ENCODE measurements at regions not wholly inside any gene's neighbourhood (a gene's known extent, or its start where the extent isn't known, plus 50 kb on each side); places are given as distances from the start of the nearest gene placed in this dataset.

DNA sequence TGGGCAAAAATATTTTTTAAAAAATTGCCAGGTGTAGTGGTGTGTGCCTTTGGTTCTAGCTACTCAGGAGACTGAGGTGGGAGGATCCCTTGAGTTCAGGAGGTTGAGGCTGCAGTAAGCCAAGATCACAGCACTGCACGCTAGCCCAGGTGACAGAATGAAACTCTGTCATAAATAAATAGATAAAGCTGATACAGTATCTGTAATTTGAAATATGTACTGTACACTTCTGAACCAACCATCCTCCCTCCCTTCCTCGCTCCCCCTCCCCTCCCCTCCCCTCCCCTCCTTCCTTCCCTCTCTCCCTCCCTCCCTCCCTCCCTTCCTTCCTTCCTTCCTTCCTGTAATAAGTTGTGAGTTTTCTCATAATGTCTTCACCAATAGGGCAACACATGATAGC is 208.4 kb upstream of the RBFOX1 start:
- H3K4me3 ChIP-seq: no peak overlapping the region
- H3K36me3 ChIP-seq: no peaks in the 10 kb centered on the region
- intact Hi-C loops (cut with DNase I; ENCODE audit: low total_unique reads) (no loop called here), in situ Hi-C loops (cut with MboI; ENCODE audit: low pct_ligation_motif_present in 1 of 4, low pct_unique_long_range_greater_than_20kb in 1 of 4, low sequenced_read_pairs in 3 of 4) (no loop called here)
- no peak overlapping the region for H3K27ac ChIP-seq
- H3K9me3 ChIP-seq: no peaks in the 10 kb centered on the region
- WGBS, 2 donors (ENCODE audit: low coverage in 1 of 2): 37 to 71% methylated on average over 2 of the region's 2 CpGs
- no peaks in the 10 kb centered on the region for H3K4me1 ChIP-seq
- H3K27me3 ChIP-seq: no peaks in the 10 kb centered on the region
- TF ChIP-seq POLR2AphosphoS5 (IDR thresholded peaks at IDR 0.05) (no peak), EP300 (IDR thresholded peaks at IDR 0.05; ENCODE audit: low read depth) (no peak), POLR2A (IDR thresholded peaks at IDR 0.05) (no peak)
- TF ChIP-seq, protein P1, sequence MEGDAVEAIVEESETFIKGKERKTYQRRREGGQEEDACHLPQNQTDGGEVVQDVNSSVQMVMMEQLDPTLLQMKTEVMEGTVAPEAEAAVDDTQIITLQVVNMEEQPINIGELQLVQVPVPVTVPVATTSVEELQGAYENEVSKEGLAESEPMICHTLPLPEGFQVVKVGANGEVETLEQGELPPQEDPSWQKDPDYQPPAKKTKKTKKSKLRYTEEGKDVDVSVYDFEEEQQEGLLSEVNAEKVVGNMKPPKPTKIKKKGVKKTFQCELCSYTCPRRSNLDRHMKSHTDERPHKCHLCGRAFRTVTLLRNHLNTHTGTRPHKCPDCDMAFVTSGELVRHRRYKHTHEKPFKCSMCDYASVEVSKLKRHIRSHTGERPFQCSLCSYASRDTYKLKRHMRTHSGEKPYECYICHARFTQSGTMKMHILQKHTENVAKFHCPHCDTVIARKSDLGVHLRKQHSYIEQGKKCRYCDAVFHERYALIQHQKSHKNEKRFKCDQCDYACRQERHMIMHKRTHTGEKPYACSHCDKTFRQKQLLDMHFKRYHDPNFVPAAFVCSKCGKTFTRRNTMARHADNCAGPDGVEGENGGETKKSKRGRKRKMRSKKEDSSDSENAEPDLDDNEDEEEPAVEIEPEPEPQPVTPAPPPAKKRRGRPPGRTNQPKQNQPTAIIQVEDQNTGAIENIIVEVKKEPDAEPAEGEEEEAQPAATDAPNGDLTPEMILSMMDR (IDR thresholded peaks at IDR 0.05): no peak
- DNase-seq: no peak

DNA sequence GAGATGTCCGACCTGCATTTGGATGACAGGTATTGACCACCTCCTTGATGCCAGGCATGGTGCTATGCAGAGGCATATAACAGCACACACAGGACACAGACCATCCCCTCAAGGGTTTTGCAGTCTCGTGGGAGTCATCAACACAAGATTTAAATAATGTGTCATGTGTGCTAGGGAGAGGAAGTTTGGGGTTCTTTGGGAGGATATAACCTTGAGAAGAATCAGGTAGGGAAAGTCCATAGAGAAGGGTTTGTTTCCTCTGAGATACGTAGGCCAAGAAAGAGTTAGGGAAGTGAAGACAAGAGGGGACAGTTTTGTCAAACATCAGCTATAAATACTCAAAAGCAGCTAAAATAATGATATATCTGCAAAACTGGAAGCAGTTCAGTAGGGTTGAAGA is 215.9 kb upstream of the RBFOX1 start:
- intact Hi-C loops (cut with DNase I; ENCODE audit: low total_unique reads): no loop called here
- 39 to 57% methylated on average over 2 to 3 of the region's 3 CpGs for WGBS, 2 donors (ENCODE audit: low coverage in 1 of 2)

DNA sequence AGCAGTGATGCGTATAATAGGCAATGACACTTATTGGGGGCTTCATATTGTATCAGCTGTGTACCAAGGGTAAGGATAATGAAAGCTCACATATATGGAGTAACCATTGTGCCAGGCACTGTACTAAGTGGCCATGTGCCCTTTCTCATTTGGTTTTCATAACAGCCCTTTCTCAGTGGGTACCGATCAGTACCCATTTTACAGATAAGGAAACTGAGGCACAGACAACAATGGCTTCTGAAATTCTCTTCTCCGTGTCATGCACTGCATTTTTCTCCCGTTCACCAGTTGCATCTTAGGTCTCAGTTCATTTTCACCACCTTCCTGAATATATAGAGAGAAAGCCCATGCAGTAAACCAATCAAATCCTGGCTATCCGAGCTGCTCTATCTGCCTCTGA is 216.7 kb upstream of the RBFOX1 start:
- WGBS, 2 donors (ENCODE audit: low coverage in 1 of 2): 80 to 89% methylated on average over 5 of the region's 5 CpGs
- no peak overlapping the region for H3K4me3 ChIP-seq
- intact Hi-C loops (cut with DNase I; ENCODE audit: low total_unique reads) (no loop called here), in situ Hi-C loops (cut with MboI; ENCODE audit: low pct_ligation_motif_present in 1 of 4, low pct_unique_long_range_greater_than_20kb in 1 of 4, low sequenced_read_pairs in 3 of 4) (no loop called here)
- H3K27me3 ChIP-seq: no peaks in the 10 kb centered on the region
- no peaks in the 10 kb centered on the region for H3K9me3 ChIP-seq
- TF ChIP-seq POLR2AphosphoS5 (IDR thresholded peaks at IDR 0.05) (no peak), POLR2A (IDR thresholded peaks at IDR 0.05) (no peak), EP300 (IDR thresholded peaks at IDR 0.05; ENCODE audit: low read depth) (no peak)
- TF ChIP-seq, protein P1 (IDR thresholded peaks at IDR 0.05): no peak
- DNase-seq: no peak
- H3K4me1 ChIP-seq: no peaks in the 10 kb centered on the region
- no peaks in the 10 kb centered on the region for H3K36me3 ChIP-seq
- no peak overlapping the region for H3K27ac ChIP-seq

More for the DNA sequence above, 215.9 kb upstream of the RBFOX1 start:
- Histone ChIP-seq H3K4me1 (no peaks in the 10 kb centered on the region), H3K27ac (no peak overlapping the region), H3K9me3 (no peaks in the 10 kb centered on the region), H3K27me3 (no peaks in the 10 kb centered on the region), H3K4me3 (no peak overlapping the region), H3K36me3 (no peaks in the 10 kb centered on the region)
- DNase-seq: no peak
- TF ChIP-seq POLR2AphosphoS5 (IDR thresholded peaks at IDR 0.05) (no peak), POLR2A (IDR thresholded peaks at IDR 0.05) (no peak), EP300 (IDR thresholded peaks at IDR 0.05; ENCODE audit: low read depth) (no peak)
- TF ChIP-seq, protein P1 (IDR thresholded peaks at IDR 0.05): no peak
- in situ Hi-C loops (cut with MboI; ENCODE audit: low pct_ligation_motif_present in 1 of 4, low pct_unique_long_range_greater_than_20kb in 1 of 4, low sequenced_read_pairs in 3 of 4): no loop called here

DNA sequence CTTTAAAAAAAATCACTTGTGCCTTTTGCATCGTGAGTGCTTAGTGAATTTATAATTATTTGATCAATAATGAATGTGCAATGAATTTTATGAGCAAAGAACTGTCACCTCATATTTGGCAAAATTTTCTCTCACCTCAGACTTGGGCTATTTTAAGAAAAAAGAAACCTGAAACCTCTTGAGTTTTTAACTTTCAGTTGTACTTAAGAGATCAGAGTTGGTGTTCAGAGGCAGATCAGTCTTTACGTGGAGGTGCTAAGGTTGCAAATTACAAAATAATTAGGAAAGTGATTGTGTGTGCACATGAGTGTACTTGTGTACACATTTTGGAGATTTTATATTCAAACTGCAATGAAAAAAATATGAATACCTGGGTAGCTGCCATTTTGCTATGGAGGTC is 218.7 kb upstream of the RBFOX1 start:
- H3K4me1 ChIP-seq: no peaks in the 10 kb centered on the region
- no peaks in the 10 kb centered on the region for H3K36me3 ChIP-seq
- H3K27ac ChIP-seq: no peak overlapping the region
- TF ChIP-seq, protein P1 (IDR thresholded peaks at IDR 0.05): no peak
- TF ChIP-seq EP300 (IDR thresholded peaks at IDR 0.05; ENCODE audit: low read depth) (no peak), POLR2AphosphoS5 (IDR thresholded peaks at IDR 0.05) (no peak), POLR2A (IDR thresholded peaks at IDR 0.05) (no peak)
- H3K9me3 ChIP-seq: no peaks in the 10 kb centered on the region
- H3K27me3 ChIP-seq: no peaks in the 10 kb centered on the region
- no peak overlapping the region for H3K4me3 ChIP-seq
- in situ Hi-C loops (cut with MboI; ENCODE audit: low pct_ligation_motif_present in 1 of 4, low pct_unique_long_range_greater_than_20kb in 1 of 4, low sequenced_read_pairs in 3 of 4) (no loop called here), intact Hi-C loops (cut with DNase I; ENCODE audit: low total_unique reads) (no loop called here)
- WGBS, 2 donors (ENCODE audit: low coverage in 1 of 2): 88 to 94% methylated on average over 2 of the region's 2 CpGs
- DNase-seq: no peak

Measured in transverse colon (tissue), 4 donors.